ENCODE measurements at regions not wholly inside any gene's neighbourhood (a gene's known extent, or its start where the extent isn't known, plus 50 kb on each side); places are given as distances from the start of the nearest gene placed in this dataset.
A peak's percentile ranks its signal among the peaks of the same experiment; 100 is the strongest.
"Not testable (repeated sequence)": the region's sequence is repeated elsewhere in the genome, so short reads cannot be mapped to it uniquely, and the experiment has no call there.

GRCh38 chr17:13888056-13888609 lies 181.2 kb upstream of the COX10 start:
- Histone ChIP-seq H3K9ac (ENCODE audit: low read depth in 1 of 2, low read length in 2 of 2) (no peak overlapping the region), H3K27ac (ENCODE audit: low read depth in 1 of 2, low read length in 2 of 2) (no peak overlapping the region), H3K36me3 (ENCODE audit: control insufficient read depth in 4 of 4, insufficient read depth in 3 of 4, low read depth in 1 of 4, low read length in 3 of 4) (no peaks in the 10 kb centered on the region), H3K9me3 (ENCODE audit: control insufficient read depth in 4 of 4, low read length in 3 of 4) (no peaks in the 10 kb centered on the region), H3K27me3 (ENCODE audit: control insufficient read depth in 4 of 4, insufficient read depth in 4 of 4, low read length in 3 of 4) (no peaks in the 10 kb centered on the region), H3K4me3 (ENCODE audit: low read depth in 1 of 3, low read length in 3 of 3) (no peak overlapping the region), H3K4me1 (ENCODE audit: control insufficient read depth in 4 of 4, insufficient read depth in 4 of 4, low read length in 3 of 4) (peaks cover 0 to 6% (median 0%) of the 10 kb centered on the region in 4 donors)
- TF ChIP-seq ATF3 (IDR thresholded peaks at IDR 0.05) (no peak), CTCF (IDR thresholded peaks at IDR 0.05; ENCODE audit: low read depth, low read length, missing input control) (no peak), TAF1 (conservative IDR thresholded peaks at IDR 0.05) (no peak), NR2F2 (IDR thresholded peaks at IDR 0.05) (no peak), FOXA1 (IDR thresholded peaks at IDR 0.05) (no peak), REST (IDR thresholded peaks at IDR 0.05) (no peak), RAD21 (IDR thresholded peaks at IDR 0.05) (no peak), ZBTB33 (IDR thresholded peaks at IDR 0.05) (no peak)
- peak; percentile 37 for DNase-seq (ENCODE audit: low spot score)
- 91% methylated on average over 7 of the region's 7 CpGs for WGBS

- not testable (repeated sequence) for H3K9me3 ChIP-seq (ENCODE audit: control insufficient read depth in 4 of 4, low read length in 3 of 4); H3K27me3 ChIP-seq (ENCODE audit: control insufficient read depth in 4 of 4, insufficient read depth in 4 of 4, low read length in 3 of 4); H3K27ac ChIP-seq (ENCODE audit: low read depth in 1 of 2, low read length in 2 of 2); H3K9ac ChIP-seq (ENCODE audit: low read depth in 1 of 2, low read length in 2 of 2); DNase-seq (ENCODE audit: low spot score); H3K36me3 ChIP-seq (ENCODE audit: control insufficient read depth in 4 of 4, insufficient read depth in 3 of 4, low read depth in 1 of 4, low read length in 3 of 4); H3K4me3 ChIP-seq (ENCODE audit: low read depth in 1 of 3, low read length in 3 of 3)
- H3K4me1 ChIP-seq (ENCODE audit: control insufficient read depth in 4 of 4, insufficient read depth in 4 of 4, low read length in 3 of 4), result peaks cover 9 to 34% (median 21%) of the 10 kb centered on the region in 4 donors
These were observed 160.3 kb upstream of the COX10 start for GRCh38 chr17:13908971-13909370.

- peaks cover 9 to 34% (median 21%) of the 10 kb centered on the region in 4 donors for H3K4me1 ChIP-seq (ENCODE audit: control insufficient read depth in 4 of 4, insufficient read depth in 4 of 4, low read length in 3 of 4)
- H3K9me3 ChIP-seq (ENCODE audit: control insufficient read depth in 4 of 4, low read length in 3 of 4), result no peaks in the 10 kb centered on the region
- H3K4me3 ChIP-seq (ENCODE audit: low read depth in 1 of 3, low read length in 3 of 3), result no peak overlapping the region
- H3K27ac ChIP-seq (ENCODE audit: low read depth in 1 of 2, low read length in 2 of 2), result peak overlapping the region; percentile 41 to 55
- no peaks in the 10 kb centered on the region for H3K27me3 ChIP-seq (ENCODE audit: control insufficient read depth in 4 of 4, insufficient read depth in 4 of 4, low read length in 3 of 4)
- no peaks in the 10 kb centered on the region for H3K36me3 ChIP-seq (ENCODE audit: control insufficient read depth in 4 of 4, insufficient read depth in 3 of 4, low read depth in 1 of 4, low read length in 3 of 4)
- no peak for DNase-seq (ENCODE audit: low spot score)
- H3K9ac ChIP-seq (ENCODE audit: low read depth in 1 of 2, low read length in 2 of 2), result no peak overlapping the region
- 52% methylated on average over 11 of the region's 11 CpGs for WGBS
- peak; percentile 58 for TF ChIP-seq MAX (IDR thresholded peaks at IDR 0.05)
- no peak for TF ChIP-seq ZBTB33 (IDR thresholded peaks at IDR 0.05)
- no peak for TF ChIP-seq REST (IDR thresholded peaks at IDR 0.05)
These were observed 159.3 kb upstream of the COX10 start for GRCh38 chr17:13909901-13910519.
